ENCODE measurements at regions not wholly inside any gene's neighbourhood (a gene's known extent, or its start where the extent isn't known, plus 50 kb on each side); places are given as distances from the start of the nearest gene placed in this dataset.
"Not testable (repeated sequence)": the region's sequence is repeated elsewhere in the genome, so short reads cannot be mapped to it uniquely, and the experiment has no call there.

- peak; percentile 95 for DNase-seq
Measured at GRCh38 chr14:49946320-49947141, 53.6 kb downstream of the ARF6 start.

GRCh38 chr14:49947506-49947905 is 54.6 kb downstream of the ARF6 start:
- no peak for DNase-seq

GRCh38 chr14:49950275-49951228 is 57.7 kb downstream of the ARF6 start:
- DNase-seq = peak; percentile 76

- no peak for DNase-seq
Measured at GRCh38 chr14:49951229-49951607, 58.3 kb downstream of the ARF6 start.

- no peak for DNase-seq
Measured at GRCh38 chr14:49951691-49952345, 58.9 kb downstream of the ARF6 start.

- no peak for DNase-seq
Measured at GRCh38 chr14:49953196-49953595, 60.3 kb downstream of the ARF6 start.

- no peak for DNase-seq
Measured at GRCh38 chr14:49954171-49954631, 61.3 kb downstream of the ARF6 start.

GRCh38 chr14:49955024-49955423 is 62.1 kb downstream of the ARF6 start:
- DNase-seq = no peak

GRCh38 chr14:49957089-49957852 is 64.4 kb downstream of the ARF6 start:
- DNase-seq = no peak

- peak; percentile 80 for DNase-seq
Measured at GRCh38 chr14:49959822-49960408, 67.0 kb downstream of the ARF6 start.

GRCh38 chr14:49960453-49960852 is 67.6 kb downstream of the ARF6 start:
- no peak for DNase-seq

- no peak for DNase-seq
Measured at GRCh38 chr14:49961270-49962222, 68.7 kb downstream of the ARF6 start.

- no peak for DNase-seq
Measured at GRCh38 chr14:49962621-49963020, 69.7 kb downstream of the ARF6 start.

- not testable (repeated sequence) for DNase-seq
Measured at GRCh38 chr14:49965068-49965651, 72.3 kb downstream of the ARF6 start.

- DNase-seq = no peak
Measured at GRCh38 chr14:49966304-49966809, 73.5 kb downstream of the ARF6 start.

- DNase-seq = no peak
Measured at GRCh38 chr14:49966971-49967630, 74.2 kb downstream of the ARF6 start.

GRCh38 chr14:49969961-49970360 is 77.1 kb downstream of the ARF6 start:
- DNase-seq = no peak

GRCh38 chr14:49970474-49971147 is 77.7 kb downstream of the ARF6 start:
- no peak for DNase-seq
